Retinal pigment epithelial cell (primary cell): ENCODE measurements at regions not wholly inside any gene's neighbourhood (a gene's known extent, or its start where the extent isn't known, plus 50 kb on each side); places are given as distances from the start of the nearest gene placed in this dataset.

Experiments
- DNase-seq: peaks from one replicate; pipeline ENCODE4 v3.0.0-alpha.2; 2010; ENCODE audit warnings: low read depth
- H3K4me3 ChIP-seq: 2 replicates; pipeline ENCODE4 v1.5.1; 2011; ENCODE audit warnings: mild to moderate bottlenecking, low read length, control low read depth, moderate library complexity
- CTCF ChIP-seq: conservative IDR thresholded peaks from 2 replicates; pipeline ENCODE4 v1.5.1; 2011; ENCODE audit warnings: low read depth, low read length, control low read depth, inconsistent platforms

GRCh38 chr5:12357626-12358025 is 453.4 kb upstream of the CTNND2 start:
- no peak for DNase-seq
- H3K4me3 ChIP-seq = no peak overlapping the region
- no peak for TF ChIP-seq CTCF

- no peak overlapping the region for H3K4me3 ChIP-seq
- no peak for DNase-seq
- TF ChIP-seq CTCF = no peak
These were observed 450.4 kb upstream of the CTNND2 start for GRCh38 chr5:12354686-12355085.

GRCh38 chr5:12343558-12343957 is 439.3 kb upstream of the CTNND2 start:
- no peak overlapping the region for H3K4me3 ChIP-seq
- no peak for TF ChIP-seq CTCF
- no peak for DNase-seq

- DNase-seq = no peak
- TF ChIP-seq CTCF = no peak
- no peak overlapping the region for H3K4me3 ChIP-seq
These were observed 431.7 kb upstream of the CTNND2 start for GRCh38 chr5:12335938-12336337.

GRCh38 chr5:12332480-12332879 is 428.2 kb upstream of the CTNND2 start:
- no peak for DNase-seq
- H3K4me3 ChIP-seq = no peak overlapping the region
- TF ChIP-seq CTCF = no peak

- no peak for DNase-seq
These were observed 426.8 kb upstream of the CTNND2 start for GRCh38 chr5:12330993-12331588.

More at GRCh38 chr5:12330993-12331588, 426.8 kb upstream of the CTNND2 start:
- H3K4me3 ChIP-seq = no peak overlapping the region
- TF ChIP-seq CTCF = no peak
